ENCODE measurements at regions not wholly inside any gene's neighbourhood (a gene's known extent, or its start where the extent isn't known, plus 50 kb on each side); places are given as distances from the start of the nearest gene placed in this dataset.

DNA sequence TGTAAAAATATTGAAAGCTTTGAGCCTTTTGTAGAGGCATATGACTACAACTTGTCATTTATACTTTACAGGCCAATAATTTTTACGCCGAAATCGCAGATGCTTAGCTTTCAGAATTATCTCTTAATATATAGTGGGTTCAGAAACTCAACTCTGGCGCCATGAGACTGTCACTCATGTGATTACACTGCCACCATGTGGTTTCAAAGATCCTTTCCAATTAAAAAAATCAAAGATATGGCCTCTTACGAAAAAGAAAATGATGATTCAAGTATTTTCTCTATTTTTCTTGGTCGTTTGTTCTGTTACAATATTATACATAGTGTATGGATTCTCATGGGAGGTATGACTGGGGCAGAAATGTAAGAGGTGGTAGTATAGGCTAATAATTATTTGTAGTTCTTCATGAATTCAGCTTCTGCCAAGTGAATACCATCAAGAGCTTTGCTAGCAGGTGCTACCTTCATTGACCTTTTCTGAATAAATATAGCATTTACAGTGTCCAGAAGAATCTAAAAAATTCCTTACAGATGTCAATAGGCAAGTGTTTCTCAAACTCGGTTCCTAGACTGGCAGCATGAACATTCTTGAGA, 751.7 kb upstream of the GOLIM4 start:
- H3K4me1 Mint-ChIP-seq (ENCODE audit: unreplicated experiment) = peaks cover 5% of the 10 kb centered on the region
- H3K27ac Mint-ChIP-seq = peak overlapping the region; percentile 5
- no peak overlapping the region for H3K4me3 Mint-ChIP-seq
- TF ChIP-seq, protein P1, sequence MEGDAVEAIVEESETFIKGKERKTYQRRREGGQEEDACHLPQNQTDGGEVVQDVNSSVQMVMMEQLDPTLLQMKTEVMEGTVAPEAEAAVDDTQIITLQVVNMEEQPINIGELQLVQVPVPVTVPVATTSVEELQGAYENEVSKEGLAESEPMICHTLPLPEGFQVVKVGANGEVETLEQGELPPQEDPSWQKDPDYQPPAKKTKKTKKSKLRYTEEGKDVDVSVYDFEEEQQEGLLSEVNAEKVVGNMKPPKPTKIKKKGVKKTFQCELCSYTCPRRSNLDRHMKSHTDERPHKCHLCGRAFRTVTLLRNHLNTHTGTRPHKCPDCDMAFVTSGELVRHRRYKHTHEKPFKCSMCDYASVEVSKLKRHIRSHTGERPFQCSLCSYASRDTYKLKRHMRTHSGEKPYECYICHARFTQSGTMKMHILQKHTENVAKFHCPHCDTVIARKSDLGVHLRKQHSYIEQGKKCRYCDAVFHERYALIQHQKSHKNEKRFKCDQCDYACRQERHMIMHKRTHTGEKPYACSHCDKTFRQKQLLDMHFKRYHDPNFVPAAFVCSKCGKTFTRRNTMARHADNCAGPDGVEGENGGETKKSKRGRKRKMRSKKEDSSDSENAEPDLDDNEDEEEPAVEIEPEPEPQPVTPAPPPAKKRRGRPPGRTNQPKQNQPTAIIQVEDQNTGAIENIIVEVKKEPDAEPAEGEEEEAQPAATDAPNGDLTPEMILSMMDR (conservative IDR thresholded peaks at IDR 0.05) = peak; percentile 86
- H3K36me3 Mint-ChIP-seq = no peaks in the 10 kb centered on the region
- DNase-seq (ENCODE audit: extremely low spot score, unreplicated experiment) = no peak
- H3K9me3 Mint-ChIP-seq = no peaks in the 10 kb centered on the region
- peaks cover 32% of the 10 kb centered on the region for H3K27me3 Mint-ChIP-seq

DNA sequence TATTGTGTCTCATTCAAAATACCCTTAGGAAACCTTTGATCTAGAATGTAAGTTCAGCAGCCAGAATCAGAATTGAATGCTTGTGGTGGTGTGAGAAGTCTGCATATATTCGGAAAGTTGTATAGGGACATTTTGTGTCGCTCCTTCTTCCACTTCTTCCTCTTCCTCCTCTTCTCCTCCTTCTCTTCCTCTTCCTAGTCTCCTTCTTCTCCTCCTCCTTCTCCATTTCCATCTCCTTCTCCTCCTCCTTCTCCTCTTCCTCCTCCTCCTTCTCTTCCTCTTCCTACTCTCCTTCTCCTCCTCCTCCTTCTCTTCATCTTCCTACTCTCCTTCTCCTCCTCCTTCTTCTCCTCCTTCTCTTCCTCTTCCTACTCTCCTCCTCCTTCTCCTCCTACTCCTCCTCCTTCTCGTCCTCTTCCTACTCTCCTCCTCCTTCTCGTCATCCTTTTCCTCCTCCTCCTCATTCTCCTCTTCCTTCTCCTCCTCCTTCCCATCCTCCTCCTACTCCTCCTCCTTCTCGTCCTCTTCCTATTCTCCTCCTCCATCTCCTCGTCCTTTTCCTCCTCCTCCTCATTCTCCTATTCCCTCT, 749.3 kb upstream of the GOLIM4 start:
- TF ChIP-seq, protein P1 (conservative IDR thresholded peaks at IDR 0.05) = no peak
- H3K36me3 Mint-ChIP-seq = no peaks in the 10 kb centered on the region
- no peaks in the 10 kb centered on the region for H3K9me3 Mint-ChIP-seq
- peaks cover 5% of the 10 kb centered on the region for H3K4me1 Mint-ChIP-seq (ENCODE audit: unreplicated experiment)
- H3K27ac Mint-ChIP-seq = no peak overlapping the region
- H3K27me3 Mint-ChIP-seq = peaks cover 32% of the 10 kb centered on the region
- DNase-seq (ENCODE audit: extremely low spot score, unreplicated experiment) = no peak
- H3K4me3 Mint-ChIP-seq = no peak overlapping the region

DNA sequence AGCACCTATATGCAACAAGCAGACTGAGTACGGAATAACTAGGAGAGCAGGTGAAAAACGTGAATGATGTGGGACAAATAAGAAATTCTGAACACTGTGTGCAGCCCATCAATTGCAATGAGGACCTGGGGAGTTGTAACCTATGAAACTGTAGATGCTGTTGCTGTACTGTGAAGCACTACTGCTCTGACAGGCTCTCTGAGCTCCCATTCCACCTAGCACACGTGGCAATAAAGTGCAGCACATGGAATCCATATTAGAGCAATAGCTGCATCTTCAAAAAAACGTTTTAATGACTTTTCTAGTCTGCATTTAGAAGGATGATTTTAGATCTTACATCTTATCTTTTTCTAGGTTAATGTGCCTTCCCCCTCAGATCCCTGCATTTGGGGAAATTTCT, 748.7 kb upstream of the GOLIM4 start:
- H3K4me1 Mint-ChIP-seq (ENCODE audit: unreplicated experiment) = peaks cover 5% of the 10 kb centered on the region
- no peak overlapping the region for H3K4me3 Mint-ChIP-seq
- peaks cover 32% of the 10 kb centered on the region for H3K27me3 Mint-ChIP-seq
- DNase-seq (ENCODE audit: extremely low spot score, unreplicated experiment) = no peak
- H3K9me3 Mint-ChIP-seq = no peaks in the 10 kb centered on the region
- H3K27ac Mint-ChIP-seq = no peak overlapping the region
- TF ChIP-seq, protein P1 (conservative IDR thresholded peaks at IDR 0.05) = no peak
- H3K36me3 Mint-ChIP-seq = no peaks in the 10 kb centered on the region

DNA sequence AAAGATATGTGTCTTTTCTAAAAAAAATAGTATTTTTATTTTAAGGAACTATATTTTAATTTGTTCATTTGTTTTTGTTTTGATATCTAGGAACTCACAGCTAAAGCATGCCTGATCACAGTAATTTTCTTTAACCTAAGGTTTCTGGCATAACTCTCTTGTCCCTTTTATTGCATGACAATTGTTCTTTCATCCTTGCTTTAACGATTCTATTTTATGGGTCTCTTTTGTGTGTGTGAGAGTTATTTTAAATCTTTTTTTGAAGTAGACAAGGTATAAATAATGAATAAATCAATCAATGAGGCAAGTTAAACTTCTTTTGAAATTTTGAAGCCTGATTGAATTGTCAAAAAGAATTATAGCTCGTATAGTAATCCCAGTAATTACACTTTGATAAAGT, 747.8 kb upstream of the GOLIM4 start:
- no peak overlapping the region for H3K4me3 Mint-ChIP-seq
- no peaks in the 10 kb centered on the region for H3K9me3 Mint-ChIP-seq
- H3K36me3 Mint-ChIP-seq = no peaks in the 10 kb centered on the region
- TF ChIP-seq, protein P1 (conservative IDR thresholded peaks at IDR 0.05) = no peak
- no peak for DNase-seq (ENCODE audit: extremely low spot score, unreplicated experiment)
- H3K4me1 Mint-ChIP-seq (ENCODE audit: unreplicated experiment) = peaks cover 5% of the 10 kb centered on the region
- H3K27ac Mint-ChIP-seq = no peak overlapping the region
- peaks cover 32% of the 10 kb centered on the region for H3K27me3 Mint-ChIP-seq

DNA sequence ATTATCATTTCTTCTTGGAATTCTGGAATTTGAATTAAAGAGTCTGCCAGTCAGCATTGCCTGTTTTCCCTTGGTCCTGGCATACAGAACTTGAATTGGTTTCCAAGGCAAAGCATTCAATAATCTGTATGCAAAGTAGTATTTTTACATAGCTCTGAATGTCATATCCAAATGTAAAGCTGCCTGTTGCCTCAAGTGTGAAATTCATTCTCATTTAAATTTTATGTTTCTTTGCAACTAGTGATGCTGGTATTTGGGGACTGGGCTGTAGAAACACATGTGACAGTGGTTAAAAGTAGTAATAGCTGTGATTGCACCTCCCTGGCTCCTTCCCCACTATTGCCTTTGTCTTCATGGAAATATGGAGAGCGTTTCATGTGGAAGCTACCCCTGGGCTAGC, 743.9 kb upstream of the GOLIM4 start:
- Mint-ChIP-seq H3K4me1 (ENCODE audit: unreplicated experiment) (no peaks in the 10 kb centered on the region), H3K27ac (no peak overlapping the region), H3K4me3 (no peak overlapping the region), H3K27me3 (peaks cover 5% of the 10 kb centered on the region), H3K36me3 (no peaks in the 10 kb centered on the region), H3K9me3 (no peaks in the 10 kb centered on the region)
- TF ChIP-seq, protein P1 (conservative IDR thresholded peaks at IDR 0.05) = no peak
- no peak for DNase-seq (ENCODE audit: extremely low spot score, unreplicated experiment)
